Spleen (tissue), 11 donors: ENCODE measurements at regions not wholly inside any gene's neighbourhood (a gene's known extent, or its start where the extent isn't known, plus 50 kb on each side); places are given as distances from the start of the nearest gene placed in this dataset.

Experiments used
- DNase-seq: peaks from one replicate; pipeline ENCODE4 v3.0.0-alpha.2; 2020
- H3K27ac ChIP-seq, 8 donors: fragments of 200-600 bp; sonication (generic) in 7 of 8; 1 replicate in 4 of 8; 2 replicates in 4 of 8; pipeline versions ENCODE4 v1.5.0 to v1.8.0; 2016 to 2021; ENCODE audit warnings: inconsistent platforms in 4 of 8, mild to moderate bottlenecking in 4 of 8, moderate library complexity in 1 of 8
- H3K27me3 ChIP-seq, 7 donors: fragments of 200-600 bp; sonication (generic) in 6 of 7; replicated peaks in 1 of 7; 1 replicate in 4 of 7; 2 replicates in 3 of 7; pipeline versions ENCODE4 v1.5.0 to v1.8.0; 2016 to 2021; ENCODE audit warnings: inconsistent platforms in 3 of 7, mild to moderate bottlenecking in 1 of 7
- H3K36me3 ChIP-seq, 6 donors: fragments of 200-600 bp; sonication (generic) in 5 of 6; 1 replicate in 4 of 6; 2 replicates in 2 of 6; pipeline versions ENCODE4 v1.5.0 to v1.8.0; 2016 to 2021; ENCODE audit warnings: inconsistent platforms in 2 of 6
- H3K4me1 ChIP-seq, 6 donors: fragments of 200-600 bp; sonication (generic) in 5 of 6; 1 replicate in 3 of 6; 2 replicates in 3 of 6; pipeline versions ENCODE4 v1.5.0 to v1.8.0; 2016 to 2021; ENCODE audit warnings: inconsistent platforms in 3 of 6
- H3K4me3 ChIP-seq, 8 donors: fragments of 200-600 bp; sonication (generic) in 7 of 8; 1 replicate in 4 of 8; 2 replicates in 4 of 8; pipeline versions ENCODE4 v1.5.0 to v1.8.0; 2016 to 2021; ENCODE audit warnings: inconsistent platforms in 4 of 8, mild to moderate bottlenecking in 4 of 8, moderate library complexity in 2 of 8
- H3K9me3 ChIP-seq, 8 donors: fragments of 200-600 bp; sonication (generic) in 7 of 8; 1 replicate in 4 of 8; 2 replicates in 4 of 8; pipeline versions ENCODE4 v1.5.0 to v1.8.0; 2016 to 2021; ENCODE audit warnings: inconsistent platforms in 4 of 8
- POLR2A ChIP-seq, 3 donors: fragments of 450-650 bp; IDR thresholded peaks; one replicate each; pipeline ENCODE4 v1.5.1; 2017; ENCODE audit warnings: antibody characterized with exemption in 3 of 3, mild to moderate bottlenecking in 1 of 3
- POLR2AphosphoS5 ChIP-seq, 3 donors: sonication (generic); formaldehyde crosslinking; IDR thresholded peaks; one replicate each; pipeline ENCODE4 v1.5.1; 2017; ENCODE audit warnings: antibody characterized with exemption in 3 of 3
- WGBS, 5 donors: extraction: QIAGEN DNeasy Blood & Tissue Kit in 3 of 5; methylation state at CpG; one replicate each; pipeline versions ENCODE4 v1.1.5 to v1.1.7; 2013 to 2018; 5-methylcytosine and 5-hydroxymethylcytosine counted together
- intact Hi-C: fragments of 100-400 bp; cut with DNase I; formaldehyde crosslinking; loops from one replicate; pipeline ENCODE4 v1.15.0; 2023; ENCODE audit warnings: low total_unique reads
- TF ChIP-seq, protein P1 (sequence below), 11 experiments: fragments of 200-600 bp in 7 of 11; fragments of 450-650 bp in 4 of 11; sonication (generic) in 4 of 11; IDR thresholded peaks in 8 of 11; conservative IDR thresholded peaks in 3 of 11; 1 replicate in 7 of 11; 2 replicates in 4 of 11; pipeline versions ENCODE4 v1.4.0 to v1.8.0; 2016 to 2021; ENCODE audit warnings: antibody characterized with exemption in 11 of 11, inconsistent platforms in 4 of 11, mild to moderate bottlenecking in 1 of 11
- donor health status: healthy with polysubstance abuse.
- donor health status: DM: no; HTN: no; CAD: no; lungs with moderate emphysema.
- donor health status: DM: no; HTN: no; CAD: no.
- donor health status: Bipolar disorder and iron deficiency.
- donor health status: healthy.
- donor health status: DM: no; HTN: no; CAD: no.
- donor health status: DM: yes; HTN: yes; CAD: no.

DNA sequence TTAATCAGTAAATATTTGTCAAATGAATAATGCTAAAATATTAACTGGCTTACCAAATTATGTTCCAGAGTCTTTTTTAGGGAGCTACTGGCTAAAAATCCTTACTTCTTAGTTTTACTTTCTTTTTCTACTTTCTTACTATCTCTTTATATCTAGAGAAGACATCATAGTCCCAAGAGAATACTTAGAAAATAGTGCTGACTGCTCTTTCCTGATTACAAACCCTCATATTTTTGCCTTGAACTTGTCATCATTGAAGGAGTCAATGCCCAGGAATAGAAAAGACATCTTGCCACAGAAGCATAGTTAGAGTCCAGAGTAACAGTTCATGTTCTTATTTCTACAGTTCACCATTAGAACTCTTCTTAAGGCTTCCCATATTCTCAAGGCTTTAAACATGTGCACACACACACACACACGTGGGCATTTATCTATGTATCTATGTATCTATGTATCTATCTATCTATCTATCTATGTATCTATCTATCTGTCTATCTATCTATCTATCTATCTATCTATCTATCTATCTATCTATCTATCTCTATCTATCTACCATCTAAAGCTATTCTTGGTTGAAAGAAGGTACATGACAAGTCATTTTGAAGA lies 654.3 kb downstream of the ANXA1 start:
- intact Hi-C loops = no loop called here
- DNase-seq = no peak
- Histone ChIP-seq H3K9me3 (peaks cover 0 to 2% (median 0%) of the 10 kb centered on the region in 8 donors), H3K27me3 (no peaks in the 10 kb centered on the region), H3K4me3 (no peak overlapping the region), H3K36me3 (no peaks in the 10 kb centered on the region), H3K4me1 (no peaks in the 10 kb centered on the region), H3K27ac (no peak overlapping the region)
- TF ChIP-seq POLR2A (IDR thresholded peaks at IDR 0.05) = no peak
- TF ChIP-seq, protein P1, sequence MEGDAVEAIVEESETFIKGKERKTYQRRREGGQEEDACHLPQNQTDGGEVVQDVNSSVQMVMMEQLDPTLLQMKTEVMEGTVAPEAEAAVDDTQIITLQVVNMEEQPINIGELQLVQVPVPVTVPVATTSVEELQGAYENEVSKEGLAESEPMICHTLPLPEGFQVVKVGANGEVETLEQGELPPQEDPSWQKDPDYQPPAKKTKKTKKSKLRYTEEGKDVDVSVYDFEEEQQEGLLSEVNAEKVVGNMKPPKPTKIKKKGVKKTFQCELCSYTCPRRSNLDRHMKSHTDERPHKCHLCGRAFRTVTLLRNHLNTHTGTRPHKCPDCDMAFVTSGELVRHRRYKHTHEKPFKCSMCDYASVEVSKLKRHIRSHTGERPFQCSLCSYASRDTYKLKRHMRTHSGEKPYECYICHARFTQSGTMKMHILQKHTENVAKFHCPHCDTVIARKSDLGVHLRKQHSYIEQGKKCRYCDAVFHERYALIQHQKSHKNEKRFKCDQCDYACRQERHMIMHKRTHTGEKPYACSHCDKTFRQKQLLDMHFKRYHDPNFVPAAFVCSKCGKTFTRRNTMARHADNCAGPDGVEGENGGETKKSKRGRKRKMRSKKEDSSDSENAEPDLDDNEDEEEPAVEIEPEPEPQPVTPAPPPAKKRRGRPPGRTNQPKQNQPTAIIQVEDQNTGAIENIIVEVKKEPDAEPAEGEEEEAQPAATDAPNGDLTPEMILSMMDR (IDR thresholded peaks at IDR 0.05 in 8 of 11, conservative IDR thresholded peaks at IDR 0.05 in 3 of 11) = no peak
- no peak for TF ChIP-seq POLR2AphosphoS5 (IDR thresholded peaks at IDR 0.05)
- 44 to 78% (median 72%) methylated on average over 1 of the region's 1 CpG for WGBS, 5 donors

DNA sequence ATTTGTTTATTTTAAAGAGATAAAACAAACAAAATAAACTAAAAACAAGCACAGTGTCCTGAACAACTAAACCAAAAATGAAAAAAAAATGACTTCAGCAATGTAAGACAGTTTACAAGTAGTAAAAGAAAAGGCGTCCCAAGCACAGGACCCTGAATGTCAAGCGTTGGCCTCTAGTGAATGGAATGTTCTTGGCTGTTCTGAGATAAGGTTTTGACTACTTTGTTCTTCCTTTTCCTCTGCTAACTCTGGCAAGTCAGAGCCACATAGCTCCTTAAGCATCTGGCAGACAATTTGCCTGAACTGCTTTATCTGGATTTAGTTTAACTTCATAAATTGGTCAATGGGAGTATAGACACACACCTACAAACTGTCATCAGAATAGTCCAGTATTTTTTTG lies 655.2 kb downstream of the ANXA1 start:
- no peaks in the 10 kb centered on the region for H3K4me1 ChIP-seq
- intact Hi-C loops = no loop called here
- DNase-seq = no peak
- 61 to 82% (median 75%) methylated on average over 2 of the region's 2 CpGs for WGBS, 5 donors
- no peak overlapping the region for H3K27ac ChIP-seq
- H3K9me3 ChIP-seq = no peaks in the 10 kb centered on the region
- TF ChIP-seq POLR2AphosphoS5 (IDR thresholded peaks at IDR 0.05) (no peak), POLR2A (IDR thresholded peaks at IDR 0.05) (no peak)
- H3K27me3 ChIP-seq = no peaks in the 10 kb centered on the region
- no peak overlapping the region for H3K4me3 ChIP-seq
- no peaks in the 10 kb centered on the region for H3K36me3 ChIP-seq

DNA sequence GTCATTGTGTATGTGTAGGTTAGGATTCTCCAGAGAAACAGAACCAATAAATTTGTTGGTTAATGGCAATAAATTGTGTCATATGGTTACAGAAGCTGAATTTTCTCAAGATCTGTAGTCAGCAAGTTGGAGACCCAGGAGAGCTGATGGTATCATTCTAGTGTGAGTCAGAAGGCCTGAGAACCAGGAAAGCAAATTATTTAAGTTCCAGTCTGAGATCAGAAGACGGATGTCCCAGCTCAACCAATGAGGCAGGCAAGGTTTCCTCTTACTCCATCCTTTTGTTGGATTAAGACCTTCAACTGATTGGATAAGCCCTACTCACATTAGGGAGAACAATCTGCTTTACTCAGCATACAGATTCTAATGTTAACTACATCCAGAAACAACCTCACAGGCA lies 656.3 kb downstream of the ANXA1 start:
- Histone ChIP-seq H3K4me3 (no peak overlapping the region), H3K27ac (no peak overlapping the region), H3K4me1 (no peaks in the 10 kb centered on the region), H3K9me3 (no peaks in the 10 kb centered on the region), H3K36me3 (no peaks in the 10 kb centered on the region), H3K27me3 (no peaks in the 10 kb centered on the region)
- TF ChIP-seq POLR2AphosphoS5 (IDR thresholded peaks at IDR 0.05) (no peak), POLR2A (IDR thresholded peaks at IDR 0.05) (no peak)
- TF ChIP-seq, protein P1 (IDR thresholded peaks at IDR 0.05 in 8 of 11, conservative IDR thresholded peaks at IDR 0.05 in 3 of 11) = no peak
- no peak for DNase-seq
- intact Hi-C loops = no loop called here
- WGBS, 5 donors = 61 to 93% (median 69%) methylated on average over 1 of the region's 1 CpG

DNA sequence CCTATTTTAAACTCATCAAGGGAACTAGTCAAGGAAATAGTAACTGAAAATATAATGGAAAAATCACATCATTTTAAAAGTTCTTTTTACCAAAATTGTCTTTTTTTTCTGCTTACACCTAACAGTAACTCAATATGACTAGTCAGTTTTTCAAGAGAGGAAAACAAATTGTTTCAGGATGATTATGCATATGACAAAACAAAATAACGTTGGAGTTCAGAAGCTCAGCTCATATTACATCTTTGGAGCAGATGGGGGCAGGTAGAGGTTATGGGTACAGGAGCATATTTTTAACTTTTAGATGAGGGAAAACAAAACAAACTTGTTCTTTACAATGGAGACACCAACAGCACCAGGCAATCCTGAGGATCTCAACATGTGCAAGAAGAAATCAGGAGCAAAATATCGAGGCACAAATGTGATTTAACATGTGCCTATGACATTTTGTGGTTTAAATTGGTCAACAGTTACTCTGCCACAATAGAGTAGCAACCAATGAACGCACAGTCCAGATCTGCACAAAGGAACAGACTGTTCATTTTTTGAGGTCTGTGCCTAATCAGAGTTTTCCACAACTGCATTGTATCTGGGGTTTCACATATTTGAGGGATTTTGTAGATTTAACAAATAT lies 659.0 kb downstream of the ANXA1 start:
- Histone ChIP-seq H3K27ac (no peak overlapping the region), H3K27me3 (no peaks in the 10 kb centered on the region), H3K4me3 (no peak overlapping the region), H3K36me3 (no peaks in the 10 kb centered on the region), H3K9me3 (no peaks in the 10 kb centered on the region), H3K4me1 (no peaks in the 10 kb centered on the region)
- TF ChIP-seq, protein P1 (IDR thresholded peaks at IDR 0.05 in 8 of 11, conservative IDR thresholded peaks at IDR 0.05 in 3 of 11) = no peak
- TF ChIP-seq POLR2AphosphoS5 (IDR thresholded peaks at IDR 0.05) = no peak
- intact Hi-C loops = no loop called here
- no peak for DNase-seq
- WGBS, 5 donors = 41 to 67% (median 53%) methylated on average over 3 of the region's 3 CpGs
